Motor neuron (in vitro differentiated cells): ENCODE measurements at regions not wholly inside any gene's neighbourhood (a gene's known extent, or its start where the extent isn't known, plus 50 kb on each side); places are given as distances from the start of the nearest gene placed in this dataset.

Experiments used
- ATAC-seq, 8 experiments: fragments of 200-7000 bp; cut with Tn5 transposase; replicated peaks in 6 of 8; 2 replicates each; pipeline ENCODE4 v1.8.0; 2021; ENCODE audit warnings: mild to moderate bottlenecking in 8 of 8, moderate library complexity in 8 of 8
- H3K27ac ChIP-seq, 2 donors: fragments of 250-450 bp; sonication (Bioruptor Pico); 2 replicates each; pipeline ENCODE4 v1.9.0; 2021; ENCODE audit warnings: antibody characterized with exemption in 2 of 2, mild to moderate bottlenecking in 2 of 2, moderate library complexity in 1 of 2
- H3K4me1 ChIP-seq, 2 donors: fragments of 250-450 bp; sonication (Bioruptor Pico); replicated peaks in 1 of 2; 2 replicates each; pipeline ENCODE4 v1.6.1; 2021; ENCODE audit warnings: antibody characterized with exemption in 2 of 2, mild to moderate bottlenecking in 2 of 2, moderate library complexity in 1 of 2
- H3K4me3 ChIP-seq, 5 donors: fragments of 250-450 bp; sonication (Bioruptor Pico); 2 replicates each; pipeline ENCODE4 v1.9.0; 2021; ENCODE audit warnings: antibody characterized with exemption in 5 of 5, mild to moderate bottlenecking in 5 of 5, moderate library complexity in 4 of 5
- WGBS, 10 experiments: fragments of 450-650 bp; shearing (Covaris generic); methylation state at CpG; one replicate each; pipeline ENCODE4 v1.0.0; 2022; 5-methylcytosine and 5-hydroxymethylcytosine counted together
- in situ Hi-C, 9 experiments: fragments of 400-800 bp; cut with MboI; loops; one replicate each; pipeline ENCODE4 v1.15.0; 2021; ENCODE audit warnings: low sequenced_read_pairs in 9 of 9, low pct_unique_long_range_greater_than_20kb in 2 of 9; ENCODE audit not compliant: unreplicated experiment in 9 of 9

DNA sequence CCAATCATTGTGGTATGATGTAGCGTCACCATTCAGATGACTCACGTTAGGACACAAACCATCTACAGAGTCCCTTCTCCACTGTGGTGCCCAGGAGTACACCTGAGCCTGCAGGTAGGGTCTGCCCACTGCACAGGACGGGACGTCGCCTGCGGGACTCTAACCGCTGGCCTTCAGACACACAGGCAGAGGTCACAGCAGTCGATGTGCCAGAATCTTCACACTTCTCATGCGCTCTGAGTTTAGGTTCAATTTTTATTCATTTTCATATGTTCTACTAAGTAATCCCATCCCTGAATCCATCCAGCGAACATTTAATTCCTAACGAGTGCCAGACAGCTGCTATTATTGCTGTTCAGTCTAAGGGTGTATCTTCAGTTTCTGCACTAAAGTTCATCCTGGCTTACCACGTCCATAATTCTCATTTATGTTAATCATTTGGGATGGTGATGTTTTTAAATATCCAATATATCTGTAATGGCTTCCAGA lies 73.3 kb downstream of the CXCL12 start:
- H3K4me1 ChIP-seq, result peaks cover 16 to 20% of the 10 kb centered on the region in 2 donors
- H3K27ac ChIP-seq, result no peak overlapping the region
- in situ Hi-C loops, result no loop called here
- no peak overlapping the region for H3K4me3 ChIP-seq
- WGBS, 10 experiments, result 0 to 100% (median 40%) methylated on average over 1 to 7 of the region's 12 CpGs; no CpG with 5 or more reads in 1 of the 10 experiments
- no peak for ATAC-seq

DNA sequence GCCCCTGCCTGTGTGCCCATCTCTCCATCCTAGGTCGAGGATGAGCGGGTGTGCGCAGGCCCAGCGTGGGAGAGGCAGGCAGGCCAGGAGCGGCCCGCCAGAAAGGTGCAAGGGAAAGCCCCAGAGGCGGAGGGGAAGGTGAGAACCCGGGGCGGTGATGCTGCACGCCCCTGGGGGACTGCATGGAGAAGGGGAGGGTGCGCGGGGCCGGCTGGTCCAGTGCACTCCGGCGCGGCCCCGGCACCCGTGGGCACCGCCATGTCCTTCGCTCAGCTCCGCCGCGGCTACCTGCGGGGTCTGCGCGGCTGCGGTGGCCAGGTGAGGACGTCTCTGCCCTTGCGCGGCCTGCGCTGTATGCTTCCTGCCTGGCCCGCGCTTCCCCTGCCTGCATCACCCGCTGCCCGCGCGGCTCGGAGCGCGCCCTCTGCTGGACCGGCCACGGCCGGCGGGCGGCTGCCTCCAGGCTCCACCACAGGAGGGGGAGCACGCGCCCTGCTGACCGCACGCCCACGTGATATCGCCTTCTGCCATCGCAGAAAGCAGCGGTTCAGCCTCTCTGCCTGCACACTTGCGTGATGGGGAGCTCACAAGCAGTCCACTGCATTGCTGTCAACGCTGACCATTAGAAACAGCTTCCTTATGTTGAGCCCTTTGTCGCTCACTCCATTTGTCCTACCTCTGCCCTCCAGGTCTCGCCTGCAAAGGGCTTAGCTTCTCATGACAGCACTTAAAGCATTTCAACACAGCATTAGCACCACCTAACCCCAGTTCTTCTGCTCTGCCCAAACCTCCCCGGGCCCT lies 73.9 kb downstream of the CXCL12 start:
- peak; percentile 56 to 99 (median 98) for ATAC-seq
- Histone ChIP-seq H3K4me3 (peak overlapping the region in 1 of 5 donors; percentile 15), H3K27ac (peak overlapping the region in 1 of 2 donors; percentile 39), H3K4me1 (peaks cover 16 to 20% of the 10 kb centered on the region in 2 donors)
- 22 to 100% (median 31%) methylated on average over 1 to 13 of the region's 58 CpGs; no CpG with 5 or more reads in 4 of the 10 experiments for WGBS, 10 experiments
- in situ Hi-C loops, result no loop called here

DNA sequence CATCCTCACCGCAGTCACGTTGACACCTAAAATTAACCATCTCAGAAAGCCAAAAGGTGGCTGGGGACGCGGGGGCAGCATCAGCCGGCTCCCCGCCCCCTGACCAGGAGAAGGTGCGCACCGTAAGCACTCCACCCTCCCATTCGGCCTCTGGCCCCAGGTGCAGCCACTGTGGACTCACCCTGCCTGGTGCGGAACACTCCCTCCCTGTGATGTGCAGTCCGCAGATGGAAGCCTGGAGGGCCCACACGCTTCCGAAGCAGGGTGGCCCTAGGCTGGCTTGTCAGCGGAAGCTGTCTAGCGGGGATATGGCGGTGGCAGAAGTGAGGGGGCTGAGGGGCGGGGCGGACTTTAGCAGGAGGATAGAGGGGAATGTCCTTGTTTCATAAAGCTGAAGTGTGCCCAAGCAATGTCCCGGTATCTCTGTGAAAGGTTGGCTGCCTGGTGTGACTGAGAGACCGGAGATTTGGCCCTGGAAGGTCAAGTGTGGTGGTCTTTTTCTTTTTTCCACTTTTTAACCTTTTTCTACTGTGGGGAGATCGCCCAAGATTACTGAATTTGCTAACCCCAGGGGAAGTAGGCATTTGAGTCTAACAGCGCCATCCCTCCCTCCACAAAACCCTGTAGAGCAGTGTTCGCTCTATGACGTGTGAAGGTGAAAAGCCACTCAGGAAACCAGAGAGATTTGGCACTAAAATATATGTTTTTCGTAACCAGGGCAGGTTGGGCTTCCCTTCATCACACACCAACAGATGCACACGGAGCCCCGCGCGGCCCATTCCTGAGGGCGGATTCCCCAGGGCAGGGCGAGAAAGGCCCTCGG lies 74.7 kb downstream of the CXCL12 start:
- WGBS, 10 experiments, result 60 to 100% (median 100%) methylated on average over 1 to 8 of the region's 32 CpGs; no CpG with 5 or more reads in 3 of the 10 experiments
- Histone ChIP-seq H3K4me3 (no peak overlapping the region), H3K27ac (peak overlapping the region in 1 of 2 donors; percentile 39), H3K4me1 (peaks cover 16 to 20% of the 10 kb centered on the region in 2 donors)
- no peak for ATAC-seq
- in situ Hi-C loops, result no loop called here

DNA sequence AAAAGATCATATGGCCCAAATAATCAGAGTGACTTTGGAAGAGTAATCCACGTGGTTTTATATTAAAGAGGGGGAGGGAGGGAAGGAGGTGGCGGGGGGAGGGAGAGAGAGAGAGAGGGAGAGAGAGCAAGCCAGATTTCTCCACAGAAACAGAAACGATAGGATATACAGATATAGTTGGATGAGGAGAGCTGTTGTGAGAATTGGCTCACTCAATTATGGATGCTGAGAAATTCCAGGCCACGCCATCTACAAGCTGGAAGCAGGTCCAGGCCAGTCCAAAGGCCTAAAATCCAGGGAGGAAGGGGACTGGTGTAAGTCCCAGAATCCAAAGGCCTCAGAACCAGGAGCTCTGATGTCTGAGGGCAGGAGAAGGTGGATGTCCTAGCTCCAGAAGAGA lies 75.5 kb downstream of the CXCL12 start:
- H3K4me3 ChIP-seq, result no peak overlapping the region
- no peak overlapping the region for H3K27ac ChIP-seq
- peaks cover 16 to 20% of the 10 kb centered on the region in 2 donors for H3K4me1 ChIP-seq
- no peak for ATAC-seq
- in situ Hi-C loops, result no loop called here
- WGBS, 10 experiments, result 80 to 100% methylated on average over 1 of the region's 4 CpGs; no CpG with 5 or more reads in 8 of the 10 experiments

DNA sequence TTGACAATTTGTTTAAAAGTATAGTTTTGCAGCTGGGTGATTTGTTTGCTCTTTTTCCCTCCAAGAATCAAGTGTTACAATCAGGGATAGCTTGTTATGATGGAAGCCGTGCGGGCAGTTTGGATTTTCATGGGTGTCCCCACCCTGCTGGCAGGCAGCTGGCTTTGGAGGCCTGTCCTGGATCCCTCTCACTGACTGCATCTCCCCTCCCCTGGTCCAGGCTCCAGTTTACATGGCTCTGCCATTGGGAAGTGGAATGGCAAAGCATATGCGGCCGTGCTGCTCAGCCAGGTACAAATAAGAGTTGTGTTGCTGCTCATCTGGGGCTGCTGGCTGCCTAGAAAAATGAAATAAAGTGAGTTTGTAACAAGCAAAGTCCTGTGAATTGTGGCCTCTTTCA lies 76.0 kb downstream of the CXCL12 start:
- Histone ChIP-seq H3K4me1 (peaks cover 16 to 18% of the 10 kb centered on the region in 2 donors), H3K27ac (no peak overlapping the region), H3K4me3 (no peak overlapping the region)
- no peak for ATAC-seq
- in situ Hi-C loops, result no loop called here
- 62 to 100% (median 91%) methylated on average over 2 to 4 of the region's 4 CpGs; no CpG with 5 or more reads in 7 of the 10 experiments for WGBS, 10 experiments

DNA sequence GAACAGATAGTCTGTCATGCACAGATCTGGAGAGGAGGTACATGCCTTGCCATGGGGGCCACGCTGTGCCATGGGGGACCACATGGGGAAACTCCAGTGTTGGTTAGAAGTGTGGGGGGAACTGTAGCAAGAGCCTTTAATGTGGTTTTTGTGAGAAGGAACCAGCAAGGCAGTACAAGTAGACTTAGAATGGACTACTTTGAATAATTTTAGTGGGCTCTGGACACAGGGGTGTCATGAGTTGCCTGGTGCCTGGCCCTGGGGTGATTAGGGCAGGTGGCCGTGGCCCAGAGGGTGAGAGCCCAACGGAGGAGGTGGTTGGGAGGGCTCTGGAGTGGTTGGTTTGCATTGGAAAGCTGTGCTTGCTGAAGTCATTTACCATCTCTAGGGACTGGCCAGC lies 77.2 kb downstream of the CXCL12 start:
- peaks cover 12 to 16% of the 10 kb centered on the region in 2 donors for H3K4me1 ChIP-seq
- 20 to 80% (median 58%) methylated on average over 1 to 2 of the region's 3 CpGs; no CpG with 5 or more reads in 7 of the 10 experiments for WGBS, 10 experiments

DNA sequence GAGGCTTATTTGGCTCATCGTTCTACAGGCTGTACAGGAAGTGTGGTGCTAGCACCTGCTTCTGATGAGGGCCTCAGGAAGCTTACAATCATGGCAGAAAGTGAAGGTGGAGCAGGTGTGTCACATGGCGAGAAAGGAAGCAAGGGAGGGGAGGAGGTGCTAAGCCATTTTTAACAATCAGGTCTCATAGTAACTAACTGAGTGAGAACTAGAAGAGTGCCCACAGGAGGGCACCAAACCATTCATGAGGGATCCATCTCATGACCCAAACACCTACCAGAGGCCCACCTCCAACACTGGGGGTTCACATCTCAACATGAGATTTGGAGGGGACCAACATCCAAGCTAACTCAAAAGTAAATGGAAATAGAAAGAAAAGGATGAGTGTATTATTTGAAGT lies 78.1 kb downstream of the CXCL12 start:
- 0 to 90% (median 63%) methylated on average over 1 to 2 of the region's 2 CpGs; no CpG with 5 or more reads in 4 of the 10 experiments for WGBS, 10 experiments
- peak in 2 of 8 experiments; percentile 37 to 42 for ATAC-seq
- in situ Hi-C loops, result no loop called here
- H3K27ac ChIP-seq, result no peak overlapping the region
- peaks cover 12 to 13% of the 10 kb centered on the region in 2 donors for H3K4me1 ChIP-seq
- no peak overlapping the region for H3K4me3 ChIP-seq

More for the DNA sequence above, 77.2 kb downstream of the CXCL12 start:
- in situ Hi-C loops, result no loop called here
- ATAC-seq, result no peak
- Histone ChIP-seq H3K4me3 (no peak overlapping the region), H3K27ac (no peak overlapping the region)

DNA sequence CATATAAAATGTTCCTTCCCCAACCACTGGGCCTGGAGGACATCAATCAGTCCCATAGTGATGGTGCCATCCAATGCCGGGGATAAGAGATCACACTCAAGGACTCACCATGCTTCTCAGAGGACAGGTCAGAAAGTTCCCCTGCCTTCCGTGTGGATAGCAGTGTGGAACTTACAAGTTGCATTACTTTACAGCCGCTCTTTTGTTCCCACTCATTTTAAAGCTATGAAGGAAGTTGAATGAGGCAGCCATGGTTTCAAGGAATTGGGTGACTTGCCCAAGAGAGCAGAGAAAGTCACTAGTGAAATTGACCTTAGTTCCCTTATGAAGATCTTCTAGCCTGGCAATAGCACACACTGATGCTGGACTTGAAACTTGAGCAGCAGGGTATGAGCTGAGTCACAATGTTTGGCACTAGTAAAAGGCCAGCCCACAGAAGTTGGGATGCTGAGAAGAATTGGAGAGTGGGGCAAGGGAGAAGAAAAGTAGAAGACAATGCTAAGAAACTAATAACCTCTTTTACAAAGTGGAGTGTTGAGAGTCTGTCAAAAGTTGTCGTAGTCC lies 78.7 kb downstream of the CXCL12 start:
- 0 to 67% (median 50%) methylated on average over 1 to 4 of the region's 4 CpGs; no CpG with 5 or more reads in 2 of the 10 experiments for WGBS, 10 experiments
- H3K27ac ChIP-seq, result no peak overlapping the region
- H3K4me3 ChIP-seq, result no peak overlapping the region
- peak in 1 of 8 experiments; percentile 57 for ATAC-seq
- peaks cover 11 to 14% of the 10 kb centered on the region in 2 donors for H3K4me1 ChIP-seq
- in situ Hi-C loops, result no loop called here

DNA sequence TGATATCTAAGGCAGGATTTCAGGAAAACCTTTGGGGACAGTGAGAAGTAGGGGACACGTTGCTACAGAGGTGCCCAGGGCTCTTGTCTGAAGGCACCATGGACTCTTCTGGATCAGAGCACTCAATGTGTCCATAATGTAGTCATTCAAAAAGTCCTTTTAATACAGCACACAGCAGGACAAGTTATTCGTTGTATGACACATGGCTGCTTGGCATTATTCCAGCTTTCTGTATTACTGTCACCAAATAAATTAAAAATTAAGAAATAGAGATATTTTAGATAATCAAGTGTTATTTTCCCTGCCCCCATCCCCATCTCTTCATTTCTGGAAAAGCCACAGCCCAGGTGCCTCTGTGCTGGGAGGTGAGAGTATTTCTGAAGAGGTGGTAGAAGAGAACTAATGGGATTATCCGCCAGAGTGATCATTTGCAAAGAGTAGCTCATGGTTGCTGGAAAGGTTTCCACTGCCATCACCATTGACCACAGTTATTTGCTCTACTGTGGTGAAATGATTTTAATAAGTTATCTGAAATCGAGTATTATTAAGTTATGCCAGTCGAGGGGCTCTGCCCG lies 83.0 kb downstream of the CXCL12 start:
- in situ Hi-C loops, result no loop called here
- Histone ChIP-seq H3K27ac (no peak overlapping the region), H3K4me1 (peaks cover 9 to 16% of the 10 kb centered on the region in 2 donors), H3K4me3 (no peak overlapping the region)
- 44 to 100% (median 71%) methylated on average over 1 to 5 of the region's 6 CpGs; no CpG with 5 or more reads in 3 of the 10 experiments for WGBS, 10 experiments
- ATAC-seq, result no peak

DNA sequence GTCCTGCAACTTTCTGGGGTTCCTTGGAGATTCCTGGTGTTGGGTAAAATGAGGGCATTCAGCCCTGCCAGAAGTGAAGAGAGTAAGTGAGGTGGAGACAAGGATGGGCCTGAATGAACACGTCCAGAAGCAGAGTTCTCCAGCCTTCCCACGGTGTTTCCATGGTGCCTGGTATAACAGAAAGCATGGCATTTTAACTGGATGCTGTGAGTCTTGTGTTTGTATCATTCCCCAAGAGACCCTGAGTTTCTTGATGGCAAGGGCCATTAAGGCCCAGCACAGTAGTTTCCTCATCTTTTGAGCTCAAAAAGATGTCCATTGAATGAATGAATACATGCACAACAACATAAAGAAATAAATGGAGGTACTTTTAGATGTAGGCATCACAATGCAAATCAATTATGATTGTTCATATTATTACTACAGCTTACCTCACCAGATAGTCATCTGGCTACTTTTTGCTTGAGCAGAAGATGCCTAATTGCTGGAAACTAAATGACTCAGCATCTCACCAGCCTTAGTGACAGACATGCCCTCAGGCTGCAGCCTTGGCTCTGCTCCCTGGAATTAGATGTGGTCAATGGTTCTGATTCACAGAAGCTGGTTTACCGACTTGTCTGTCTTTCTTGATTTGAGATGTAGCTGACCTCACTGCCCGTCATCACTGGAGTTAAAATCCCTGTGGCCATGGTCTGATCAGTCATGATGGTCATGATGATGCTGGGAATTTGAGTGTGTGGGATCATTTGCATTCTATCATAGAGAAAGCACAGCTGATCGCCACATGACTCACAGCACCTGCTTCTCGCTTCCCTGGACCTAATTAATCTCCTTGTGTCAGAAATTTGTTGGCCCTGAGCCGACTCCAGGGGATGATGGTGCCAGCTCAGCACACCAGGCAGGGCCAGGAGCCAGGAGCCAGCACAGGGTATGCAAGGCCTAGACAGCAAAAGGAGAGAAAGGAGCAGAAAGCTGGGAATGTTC lies 83.9 kb downstream of the CXCL12 start:
- WGBS, 10 experiments, result 8 to 100% (median 60%) methylated on average over 1 to 6 of the region's 7 CpGs; no CpG with 5 or more reads in 2 of the 10 experiments
- Histone ChIP-seq H3K4me3 (no peak overlapping the region), H3K4me1 (peaks cover 12 to 20% of the 10 kb centered on the region in 2 donors), H3K27ac (no peak overlapping the region)
- peak; percentile 91 to 94 (median 92) for ATAC-seq
- in situ Hi-C loops, result no loop called here

DNA sequence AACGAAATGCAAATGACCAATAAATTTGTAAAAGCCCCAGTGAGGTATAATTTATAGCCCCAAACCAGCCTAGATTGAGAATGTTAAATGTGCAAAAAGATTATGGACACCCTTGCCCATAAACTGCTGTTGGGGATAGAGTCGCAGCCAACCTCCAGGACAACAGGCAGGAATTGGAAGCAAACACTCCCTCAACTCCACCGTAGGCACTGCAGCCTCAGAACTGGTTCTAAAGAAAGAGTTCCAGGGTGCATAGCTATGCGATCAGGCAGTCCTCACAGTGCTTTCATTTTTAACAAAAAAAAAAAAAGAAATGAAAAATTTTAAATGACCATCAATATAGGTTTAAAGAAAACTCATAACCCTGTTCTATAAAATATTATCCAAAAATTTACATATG lies 86.2 kb downstream of the CXCL12 start:
- in situ Hi-C loops, result no loop called here

More for the DNA sequence above, 86.2 kb downstream of the CXCL12 start:
- ATAC-seq, result no peak
- no peak overlapping the region for H3K27ac ChIP-seq
- no peak overlapping the region for H3K4me3 ChIP-seq
- 11 to 88% (median 57%) methylated on average over 1 to 4 of the region's 4 CpGs; no CpG with 5 or more reads in 1 of the 10 experiments for WGBS, 10 experiments
- peaks cover 17 to 26% of the 10 kb centered on the region in 2 donors for H3K4me1 ChIP-seq
